ENCODE measurements at regions not wholly inside any gene's neighbourhood (a gene's known extent, or its start where the extent isn't known, plus 50 kb on each side); places are given as distances from the start of the nearest gene placed in this dataset.

- TF ChIP-seq FOXK1 (CRISPR knock-in tag; IDR thresholded peaks at IDR 0.05; ENCODE audit: borderline replicate concordance, low read depth) (peak; percentile 84; the same call in 1 of the 2 replicates), USF2 (IDR thresholded peaks at IDR 0.05; ENCODE audit: low read depth, low read length) (peak; percentile 53; the same call in 1 of the 2 replicates), USF2 (CRISPR knock-in tag; IDR thresholded peaks at IDR 0.05; ENCODE audit: borderline replicate concordance) (peak; percentile 74; the same call in 1 of the 2 replicates), SIN3A (IDR thresholded peaks at IDR 0.05; ENCODE audit: borderline replicate concordance, low read depth, low read length) (no peak), GMEB2 (CRISPR knock-in tag; IDR thresholded peaks at IDR 0.05; ENCODE audit: low read depth) (no peak), ZNF724P (CRISPR knock-in tag; IDR thresholded peaks at IDR 0.05; ENCODE audit: borderline replicate concordance) (no peak), ARNT (IDR thresholded peaks at IDR 0.05) (no peak), ZNF292 (CRISPR knock-in tag; IDR thresholded peaks at IDR 0.05; ENCODE audit: borderline replicate concordance, low read depth) (no peak), TFAP4 (IDR thresholded peaks at IDR 0.05; ENCODE audit: borderline replicate concordance, low read depth) (no peak), KIAA2018 (CRISPR knock-in tag; IDR thresholded peaks at IDR 0.05; ENCODE audit: borderline replicate concordance) (no peak), ZNF335 (CRISPR knock-in tag; IDR thresholded peaks at IDR 0.05) (no peak), KMT2B (CRISPR knock-in tag; IDR thresholded peaks at IDR 0.05) (0 out of 2 replicates have a peak, but pooled peaks have one; percentile 32), TAF1 (CRISPR knock-in tag; IDR thresholded peaks at IDR 0.05) (no peak)
Observed at GRCh38 chr1:199931666-199932377, 95.7 kb upstream of the NR5A2 start (continued).
